HTR-8/SVneo (cell line): ENCODE measurements at regions not wholly inside any gene's neighbourhood (a gene's known extent, or its start where the extent isn't known, plus 50 kb on each side); places are given as distances from the start of the nearest gene placed in this dataset.

Source experiments
- DNase-seq: peaks from one replicate; pipeline ENCODE4 v3.0.0; 2011; ENCODE audit warnings: low spot score, mixed read lengths; ENCODE audit not compliant: insufficient read length
- FAIRE-seq: peaks from 2 replicates; lab custom pipeline; 2011; peaks lifted over from hg19 to GRCh38; lab: Jason Lieb, UNC

DNA sequence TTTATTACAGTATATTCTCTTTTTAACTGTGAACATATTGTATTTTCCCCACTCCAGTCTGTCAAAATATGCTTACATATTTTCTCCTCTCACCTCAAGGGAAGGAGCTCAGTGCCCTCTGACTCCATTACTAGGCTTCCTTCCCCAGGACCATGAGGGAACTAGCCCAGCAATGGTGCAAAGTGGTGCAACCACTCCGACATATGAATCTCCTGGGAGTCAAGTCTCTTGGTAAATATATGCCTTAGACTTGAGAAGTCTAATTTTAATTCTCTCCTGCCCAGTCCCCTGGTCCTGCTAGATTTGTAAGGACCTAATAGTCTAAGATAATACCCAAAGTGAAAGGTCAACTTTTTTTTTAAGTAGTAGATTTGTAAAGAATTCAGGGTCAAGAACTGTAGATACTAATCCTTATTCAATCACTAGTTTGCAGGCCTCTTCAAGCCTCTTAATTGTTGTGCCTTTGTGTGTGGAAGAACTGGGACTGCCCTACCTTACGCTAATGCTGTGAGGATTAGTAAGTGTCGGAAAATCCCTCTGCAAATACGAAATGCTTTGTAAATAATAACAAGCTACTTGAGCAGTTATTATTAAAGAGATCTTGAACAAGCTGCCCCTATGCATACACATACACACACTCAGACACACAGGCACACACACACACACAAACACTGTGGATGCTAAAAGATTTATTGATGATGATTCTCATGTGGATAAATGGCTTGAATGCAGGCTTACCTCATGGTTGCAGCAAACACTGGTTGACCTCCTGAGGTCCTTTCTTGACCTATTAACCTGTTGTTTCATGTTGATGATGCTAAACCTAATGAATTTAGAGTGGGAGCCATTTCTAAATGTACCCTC lies 251.2 kb upstream of the PARD3B start:
- FAIRE-seq (no peak), DNase-seq (no peak)

DNA sequence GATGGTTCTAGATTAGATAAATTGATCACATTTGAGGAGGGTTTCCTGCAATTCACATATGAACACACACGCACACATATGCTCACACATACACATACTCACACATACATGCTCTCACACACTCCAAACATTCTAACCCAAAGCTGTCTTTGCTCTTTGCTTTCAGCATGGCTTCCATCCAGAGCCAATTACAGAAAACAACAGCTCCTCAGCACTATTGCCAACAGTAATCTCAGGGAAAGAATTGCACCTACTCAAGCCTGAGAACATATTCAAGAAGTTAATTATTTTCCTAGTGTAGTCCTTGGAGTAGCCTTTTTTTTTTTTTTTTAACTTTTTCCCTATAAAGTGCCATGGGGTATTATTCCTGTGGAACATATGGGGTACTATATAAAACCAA lies 246.9 kb upstream of the PARD3B start:
- DNase-seq, result no peak
- FAIRE-seq, result no peak

DNA sequence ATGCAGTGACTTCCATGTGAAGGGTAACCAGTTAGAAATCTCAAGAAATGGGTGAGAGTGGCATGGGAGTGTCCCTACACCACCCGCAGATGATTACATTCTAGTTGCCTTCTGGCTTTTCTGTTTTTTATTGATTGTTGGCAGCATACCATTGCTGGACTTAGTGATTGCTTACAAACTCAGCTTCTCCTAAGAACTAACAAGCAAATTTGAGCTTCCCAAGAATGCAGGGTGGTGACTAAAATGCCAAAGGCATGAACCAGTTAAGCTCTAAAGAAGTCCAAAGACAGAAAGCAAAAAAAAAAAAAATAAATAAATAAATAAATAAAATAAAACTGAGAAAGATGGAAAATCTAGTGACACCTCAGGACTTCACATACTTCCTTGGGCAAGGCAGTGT lies 245.5 kb upstream of the PARD3B start:
- FAIRE-seq, result no peak
- DNase-seq, result no peak

DNA sequence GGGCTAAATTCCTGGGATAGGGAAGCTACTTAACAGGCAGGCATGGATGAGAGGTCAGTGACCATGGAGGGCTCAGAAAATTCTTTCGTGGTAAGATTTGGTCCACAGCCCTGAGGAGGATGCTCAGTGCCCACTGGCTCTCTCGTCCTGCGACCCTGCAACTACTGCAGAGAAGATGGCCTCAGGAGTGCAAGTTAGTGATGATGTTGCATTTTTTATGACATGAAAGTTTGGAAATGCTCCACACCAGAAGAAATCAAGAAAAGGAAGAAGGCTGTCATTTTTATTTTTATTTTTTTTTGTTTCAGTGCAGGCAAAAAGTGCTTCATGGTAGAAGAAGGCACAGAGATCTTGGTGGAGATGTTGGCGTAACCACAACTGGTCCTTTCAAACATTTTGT lies 238.6 kb upstream of the PARD3B start:
- DNase-seq (no peak), FAIRE-seq (no peak)

DNA sequence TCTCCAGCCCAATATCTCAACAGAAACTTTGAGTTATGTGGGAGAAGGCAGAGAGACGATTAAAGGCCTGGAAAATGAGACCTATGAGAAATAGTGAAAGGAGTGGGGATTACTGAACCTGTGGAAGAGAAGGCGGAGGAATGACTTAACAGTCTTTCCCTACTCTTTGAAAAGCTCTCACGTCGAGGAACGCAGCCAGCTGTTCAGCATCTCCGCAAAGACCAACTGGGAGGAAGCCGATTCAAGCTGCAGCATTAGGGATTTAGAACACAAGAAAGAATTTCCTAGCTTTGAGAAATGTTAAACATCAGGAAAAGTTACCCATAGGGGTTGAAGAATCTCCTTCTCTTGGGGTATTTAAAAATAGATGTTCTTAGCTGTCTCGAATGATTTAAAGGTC lies 233.2 kb upstream of the PARD3B start:
- FAIRE-seq, result no peak
- no peak for DNase-seq

DNA sequence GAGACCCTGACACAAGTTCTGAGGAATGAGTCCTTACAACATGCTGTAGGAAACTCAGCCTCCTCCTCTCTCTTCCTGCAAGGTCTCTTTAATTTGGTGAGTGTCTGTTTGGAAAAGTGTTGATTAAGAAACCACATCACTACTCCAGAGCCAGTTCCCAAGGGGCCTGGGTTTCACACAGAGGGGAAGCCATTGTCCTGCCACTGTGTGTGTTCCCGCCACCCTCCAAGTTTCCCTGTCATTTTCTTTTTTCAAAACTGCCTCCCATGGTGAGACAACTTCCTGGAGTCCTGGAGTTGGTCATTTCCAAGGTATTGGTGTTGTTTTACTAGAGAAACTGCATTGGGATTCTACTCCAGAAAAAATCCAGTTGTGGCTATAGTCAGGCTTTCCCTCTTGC lies 232.0 kb upstream of the PARD3B start:
- no peak for FAIRE-seq
- no peak for DNase-seq

DNA sequence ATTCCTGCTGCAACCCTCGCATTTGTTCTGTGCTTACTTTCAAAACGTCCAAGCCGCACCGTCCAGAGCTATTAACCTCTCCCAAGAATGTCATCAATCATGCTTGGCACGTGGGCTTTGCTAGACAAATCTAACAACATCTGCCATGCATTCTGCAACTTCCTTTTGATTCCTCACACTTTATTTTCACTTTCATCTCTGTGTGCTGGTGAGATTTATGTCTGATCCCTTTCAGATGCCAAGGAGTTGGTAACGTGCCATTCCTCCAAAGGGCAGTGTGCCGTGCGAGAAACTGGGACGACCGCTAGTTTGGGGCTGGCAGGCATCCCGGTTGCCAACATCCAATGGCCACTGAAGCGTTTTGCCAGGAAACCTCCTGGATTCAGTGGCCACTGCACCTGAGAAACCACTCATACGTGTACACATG lies 230.0 kb upstream of the PARD3B start:
- FAIRE-seq (no peak), DNase-seq (no peak)

DNA sequence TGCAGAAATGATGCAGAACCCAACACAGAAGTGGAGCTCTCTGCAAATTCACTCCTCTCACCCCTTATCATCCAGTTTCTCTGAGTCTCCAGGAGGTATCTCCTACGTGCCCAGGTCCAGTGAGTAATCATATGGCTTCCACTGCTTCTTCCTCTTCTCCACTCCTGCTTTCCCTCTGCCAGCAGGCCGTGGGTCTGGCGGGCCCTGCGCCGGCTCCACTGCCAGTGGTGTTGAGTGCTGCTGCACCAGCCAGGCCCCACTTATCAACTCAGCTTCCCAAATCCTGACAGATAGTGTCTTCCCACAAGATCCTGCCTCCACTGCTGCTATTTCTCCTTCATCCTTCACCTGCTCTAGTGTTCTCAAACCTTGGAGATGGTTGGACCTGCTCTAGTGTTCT lies 227.6 kb upstream of the PARD3B start:
- FAIRE-seq, result no peak

DNA sequence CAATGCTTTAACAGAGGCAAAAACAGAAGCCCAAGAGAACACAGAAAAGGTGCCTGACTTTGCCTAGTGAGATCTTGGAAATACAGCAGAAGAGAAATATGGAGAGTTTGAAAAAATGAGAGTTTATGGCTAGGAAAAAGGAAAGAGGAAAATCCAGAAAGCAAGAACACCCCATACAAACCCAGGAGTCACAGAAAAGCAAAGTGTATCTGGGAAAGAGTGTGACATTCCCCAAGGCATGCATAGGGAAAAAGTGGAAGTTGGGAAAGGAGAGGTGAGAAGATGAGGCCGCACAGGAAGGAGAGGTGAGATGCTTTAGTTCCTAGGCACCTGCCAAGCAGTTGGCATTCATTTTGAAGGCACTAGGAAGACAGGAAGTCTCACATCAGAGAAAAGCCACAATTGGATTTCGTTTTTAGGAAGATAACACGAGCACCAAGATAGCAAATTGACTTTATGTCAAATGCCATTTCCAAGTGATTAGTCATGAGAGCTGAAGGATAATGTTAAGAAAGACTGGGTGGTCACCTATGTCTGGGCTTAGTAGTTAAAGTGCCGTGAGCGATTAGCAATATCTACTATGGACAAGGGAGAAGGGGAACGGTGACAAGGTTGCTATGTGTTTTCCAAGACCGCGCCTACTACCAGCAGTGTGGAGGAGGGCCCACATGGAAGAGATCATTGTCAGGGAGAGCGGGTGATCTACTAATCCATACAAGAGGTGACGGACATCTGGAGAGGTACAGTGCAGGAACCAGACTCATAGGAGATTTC lies 224.1 kb upstream of the PARD3B start:
- FAIRE-seq (no peak), DNase-seq (no peak)

More for the DNA sequence above, 227.6 kb upstream of the PARD3B start:
- DNase-seq, result no peak

DNA sequence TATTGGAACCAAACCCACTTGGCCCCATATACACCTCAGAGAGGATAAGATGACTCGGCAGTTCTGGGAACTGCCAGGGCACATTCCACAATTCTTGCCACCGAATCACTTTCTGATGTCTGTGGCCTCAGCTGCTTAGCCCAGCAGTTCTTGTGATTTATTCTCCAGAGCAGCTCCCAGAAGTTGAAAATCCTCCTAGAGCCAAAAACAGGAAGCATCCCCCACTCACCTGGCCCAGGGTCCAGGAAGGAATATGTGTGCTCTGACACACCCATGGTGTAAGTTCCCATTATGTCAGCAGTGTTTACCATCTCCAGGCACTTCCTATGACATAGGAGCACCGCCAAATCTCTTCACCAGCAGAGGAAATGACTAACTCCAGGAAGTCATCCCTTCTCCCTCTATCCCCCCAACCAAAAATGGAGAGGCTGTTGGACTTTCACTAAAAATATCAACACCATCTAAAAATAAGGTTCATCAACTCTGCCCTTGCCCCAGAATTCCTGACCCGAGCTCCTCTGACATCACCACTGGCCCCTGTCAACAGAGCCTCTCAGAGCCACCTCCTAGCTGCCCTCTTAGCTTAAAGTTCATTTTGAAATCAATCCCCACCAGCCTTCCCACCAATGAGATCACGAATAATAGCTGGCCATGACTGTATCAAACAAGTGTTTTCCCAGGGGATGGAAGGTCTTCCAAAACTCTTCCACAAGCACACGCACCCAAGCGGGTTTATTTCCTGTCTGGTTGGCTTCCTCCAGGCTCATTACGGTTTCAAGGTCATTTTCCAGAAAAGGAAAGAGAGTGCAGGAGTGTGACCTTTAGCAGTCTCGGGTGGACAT lies 223.1 kb upstream of the PARD3B start:
- no peak for FAIRE-seq
- DNase-seq, result no peak

DNA sequence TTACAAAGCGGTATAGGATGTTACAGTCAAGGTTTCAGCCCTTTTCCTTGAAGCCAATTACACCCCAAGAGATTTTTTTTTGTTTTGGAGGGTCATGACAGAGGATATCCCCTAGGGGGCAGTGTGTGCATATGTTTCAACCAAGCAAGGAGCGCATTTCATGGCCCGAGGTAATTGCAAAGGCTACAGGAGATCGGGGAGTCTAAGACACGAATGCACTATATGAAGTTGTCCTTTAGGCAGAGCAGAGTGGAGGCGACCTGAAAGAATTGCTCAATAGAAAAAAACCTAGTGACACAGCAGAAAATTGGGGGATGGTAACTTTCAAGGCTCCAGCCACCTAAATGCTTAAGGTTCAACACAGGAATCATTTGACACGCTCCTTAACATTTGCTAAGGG lies 219.8 kb upstream of the PARD3B start:
- FAIRE-seq, result no peak
- peak; percentile 63 for DNase-seq

DNA sequence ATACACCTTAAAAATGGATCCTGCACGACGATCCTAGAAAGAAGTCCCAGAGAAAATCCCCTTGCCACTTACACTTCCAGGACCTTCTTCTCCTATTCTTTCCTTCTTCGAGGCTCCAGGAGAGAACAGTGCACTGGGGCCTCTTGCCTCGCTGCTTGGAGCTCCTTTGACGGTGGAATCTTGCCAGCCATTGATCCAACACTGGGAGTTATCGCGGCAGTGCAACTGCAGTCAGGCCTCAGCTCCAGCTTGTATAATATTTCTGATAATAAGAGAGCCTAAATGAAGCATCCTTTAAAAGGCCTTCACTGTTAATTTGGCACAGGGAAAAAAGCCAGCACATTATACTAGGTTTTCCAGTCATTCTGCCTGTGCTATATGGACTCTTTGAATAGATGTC lies 216.9 kb upstream of the PARD3B start:
- FAIRE-seq (no peak), DNase-seq (no peak)

DNA sequence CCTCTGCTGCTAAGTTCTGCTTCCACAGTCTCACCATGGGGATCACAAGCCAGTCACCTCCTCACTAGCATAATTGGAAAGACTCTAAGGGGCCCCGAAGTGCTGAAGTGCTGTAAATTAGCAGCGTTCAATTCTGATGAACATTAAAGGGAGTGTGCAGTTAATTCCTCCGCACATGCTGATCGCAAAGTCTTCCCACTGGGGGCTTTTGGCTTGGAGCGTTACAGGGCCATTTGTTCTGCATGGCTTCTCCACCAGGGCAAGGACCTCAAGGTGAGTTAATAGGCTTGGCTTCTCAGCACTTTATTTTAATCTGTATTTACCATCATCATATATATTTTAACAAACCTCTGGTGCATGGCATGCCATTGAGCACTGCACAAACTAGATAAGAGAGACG lies 216.3 kb upstream of the PARD3B start:
- no peak for FAIRE-seq
- DNase-seq, result no peak

DNA sequence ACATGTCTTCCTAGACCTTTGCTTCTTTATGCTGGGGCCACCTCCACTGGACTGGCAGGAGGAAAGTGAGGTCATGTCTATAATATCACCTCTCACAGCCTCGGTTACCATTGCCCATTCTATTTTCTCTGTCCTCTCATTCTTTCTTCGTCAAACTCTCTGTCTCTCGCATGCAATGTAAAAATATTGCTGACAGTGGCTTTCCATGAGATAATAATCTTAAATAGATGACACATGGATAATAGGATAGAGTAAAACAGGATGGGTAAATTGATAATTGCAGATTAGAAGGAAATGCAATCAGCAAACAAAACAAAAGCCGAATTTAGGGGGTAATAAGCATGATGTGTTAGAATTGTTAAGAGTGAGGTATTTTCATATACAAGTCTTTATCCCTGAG lies 215.7 kb upstream of the PARD3B start:
- FAIRE-seq, result no peak

DNA sequence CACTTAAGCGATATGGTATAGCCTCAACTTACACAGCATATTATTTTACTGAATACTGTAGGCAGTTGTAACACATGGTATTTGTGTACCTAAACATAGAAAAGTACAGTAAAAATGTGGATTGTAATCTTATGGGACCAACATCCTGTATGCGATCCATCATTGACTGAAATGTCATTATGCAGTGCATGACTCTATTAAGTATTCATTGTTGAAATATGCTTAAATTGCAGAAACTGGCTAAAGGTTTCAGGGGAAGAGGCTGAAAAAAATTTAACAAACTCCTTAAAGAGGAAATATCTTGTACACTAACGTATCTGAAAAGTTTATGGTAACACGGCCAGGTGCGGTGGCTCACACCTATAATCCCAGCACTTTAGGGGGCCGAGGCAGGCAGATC lies 214.1 kb upstream of the PARD3B start:
- FAIRE-seq, result no peak
- DNase-seq, result no peak

More for the DNA sequence above, 215.7 kb upstream of the PARD3B start:
- no peak for DNase-seq

DNA sequence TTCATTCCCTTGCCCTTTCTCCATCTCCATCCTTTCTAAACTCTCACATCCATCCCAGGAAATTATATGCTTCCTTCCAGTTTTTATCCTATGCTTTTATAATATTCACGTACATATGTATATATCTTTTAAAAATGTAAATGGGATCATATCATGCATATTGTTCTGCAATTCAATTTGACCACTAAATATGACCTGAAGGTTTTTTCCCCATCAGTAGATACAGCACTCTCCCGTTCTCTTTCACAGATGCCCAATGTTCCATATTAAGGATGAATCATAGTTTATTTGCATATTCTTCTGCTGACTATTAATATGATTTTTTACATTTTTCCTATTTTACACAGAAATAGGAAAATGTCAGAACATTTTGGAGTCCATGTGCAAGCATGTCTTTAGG lies 213.3 kb upstream of the PARD3B start:
- no peak for FAIRE-seq
- no peak for DNase-seq

DNA sequence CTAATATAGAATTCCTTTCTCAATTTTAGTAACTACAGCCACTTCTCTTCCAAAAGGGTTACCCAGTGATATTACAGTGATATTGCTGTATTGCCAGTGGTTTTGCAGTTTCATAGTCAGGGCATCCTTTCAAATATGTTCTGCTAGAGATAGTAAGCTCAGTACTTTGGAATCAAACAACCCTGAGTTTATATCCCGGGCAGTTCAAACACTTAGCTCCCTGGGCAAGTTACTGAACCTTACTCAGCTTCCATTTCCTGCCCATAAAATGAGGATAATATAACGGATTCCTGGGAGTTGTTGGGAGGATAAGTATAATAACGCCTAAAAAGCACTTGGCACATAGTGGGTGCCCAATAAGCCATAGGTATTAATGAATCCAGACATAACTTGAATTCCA lies 212.6 kb upstream of the PARD3B start:
- FAIRE-seq, result no peak

DNA sequence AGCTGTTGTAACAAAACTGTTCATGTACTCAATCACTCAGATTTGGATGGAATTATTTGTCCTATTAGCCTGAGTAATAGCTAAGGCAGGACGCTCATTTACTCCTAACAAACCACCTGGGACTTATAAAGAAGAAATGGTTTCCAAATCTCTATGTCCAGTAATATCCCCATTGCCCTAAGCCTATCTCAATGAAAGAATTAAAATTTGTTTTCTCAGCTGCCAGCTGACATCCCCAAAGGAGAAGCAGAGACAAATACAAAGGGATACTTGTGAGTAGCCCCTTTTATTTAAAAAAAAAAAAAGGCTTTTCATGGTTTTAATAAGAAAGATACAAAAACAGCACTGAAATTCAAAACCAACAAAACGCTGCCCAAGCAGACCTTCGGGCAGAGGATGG lies 211.4 kb upstream of the PARD3B start:
- FAIRE-seq (no peak), DNase-seq (no peak)

More for the DNA sequence above, 212.6 kb upstream of the PARD3B start:
- DNase-seq, result no peak

DNA sequence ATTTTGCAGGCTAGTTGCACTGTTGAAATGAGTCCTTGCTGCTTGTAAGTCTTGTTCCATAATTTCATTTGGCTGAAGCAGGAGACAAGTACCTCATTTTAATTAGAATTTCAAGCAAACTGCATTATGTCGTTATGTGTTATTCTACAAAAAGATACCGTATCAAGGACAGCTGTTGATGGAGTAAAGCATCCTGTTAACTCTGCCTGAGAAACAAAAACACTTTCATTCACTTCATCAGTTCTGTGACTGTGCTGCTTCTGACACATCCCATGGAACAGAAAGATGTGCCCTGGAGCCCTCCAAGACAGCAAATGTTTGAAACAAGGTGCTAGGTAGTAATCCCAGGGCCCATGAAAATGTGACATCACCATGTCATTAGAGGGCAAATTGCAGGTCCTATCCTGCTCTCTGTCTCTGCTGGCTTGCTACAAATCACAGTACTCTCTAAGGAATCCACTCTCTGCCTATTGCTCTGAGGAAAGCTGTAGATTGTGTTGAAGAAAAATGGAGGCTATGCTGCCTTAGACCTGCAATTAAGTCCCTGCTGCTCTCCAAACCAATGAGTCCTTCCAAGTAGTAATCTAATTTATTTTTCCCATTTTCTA lies 209.7 kb upstream of the PARD3B start:
- DNase-seq (no peak), FAIRE-seq (no peak)

DNA sequence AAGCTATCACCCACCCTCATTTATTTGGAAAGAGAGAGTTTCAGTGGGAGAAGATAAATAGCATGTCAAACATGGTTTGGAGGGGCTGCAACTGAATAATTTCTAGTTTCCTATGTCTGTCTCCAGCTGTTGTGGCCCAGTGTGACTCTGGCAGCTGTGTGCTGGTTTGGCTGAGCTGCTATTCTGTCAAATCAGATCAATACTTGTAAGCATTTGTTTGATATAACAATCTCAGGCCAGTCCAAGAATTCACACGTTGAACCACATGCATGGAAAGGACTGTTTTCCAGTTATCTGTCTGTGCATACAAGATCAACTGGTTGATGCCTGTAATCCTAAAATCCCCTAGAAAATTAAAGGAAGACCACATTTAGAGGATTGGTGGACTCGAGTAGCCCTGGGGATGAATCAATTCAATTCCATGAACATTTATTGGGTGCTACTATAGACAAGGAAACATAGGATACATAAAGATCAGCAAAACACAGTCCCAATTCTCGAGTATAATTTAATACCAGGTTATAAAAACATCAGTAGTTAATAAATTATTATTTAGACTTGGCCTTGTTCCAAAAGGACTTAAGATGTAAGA lies 209.0 kb upstream of the PARD3B start:
- no peak for DNase-seq
- FAIRE-seq, result no peak
